GM12891 (cell line): ENCODE measurements at regions not wholly inside any gene's neighbourhood (a gene's known extent, or its start where the extent isn't known, plus 50 kb on each side); places are given as distances from the start of the nearest gene placed in this dataset.

ENCODE experiments used
- POLR2A ChIP-seq: IDR thresholded peaks from 2 replicates; pipeline ENCODE4 v1.6.1; 2011; ENCODE audit warnings: low read depth, low read length, control low read depth
- POLR2AphosphoS5 ChIP-seq: IDR thresholded peaks from 2 replicates; pipeline ENCODE4 v1.6.1; 2011; ENCODE audit warnings: low read depth, low read length, control low read depth
- SPI1 ChIP-seq: IDR thresholded peaks from 2 replicates; pipeline ENCODE4 v1.6.1; 2011; ENCODE audit warnings: low read depth, low read length, control low read depth
- TAF1 ChIP-seq: IDR thresholded peaks from 2 replicates; pipeline ENCODE4 v1.6.1; 2011; ENCODE audit warnings: low read depth, low read length, control low read depth

DNA sequence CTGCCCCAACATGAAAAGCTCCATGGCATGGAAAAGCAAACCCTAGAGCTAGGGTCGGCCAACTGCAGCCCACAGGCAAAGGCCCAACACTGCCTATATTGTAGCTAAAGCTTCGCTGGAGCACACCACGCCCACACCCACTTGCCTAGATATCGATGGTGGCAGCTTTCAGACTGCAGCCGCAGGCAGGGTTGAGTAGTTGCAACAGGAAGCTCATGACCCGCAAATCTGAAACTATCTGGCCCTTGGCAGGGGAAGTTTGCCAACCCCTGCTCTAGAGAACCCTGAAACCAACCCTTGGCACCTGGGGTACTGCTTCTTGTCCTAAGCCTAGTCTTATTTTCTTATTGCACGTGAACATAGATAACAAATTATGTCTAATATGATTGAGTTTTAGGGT, 250.0 kb downstream of the SOX11 start:
- TF ChIP-seq POLR2AphosphoS5 (no peak), TAF1 (no peak), POLR2A (no peak), SPI1 (no peak)
